ENCODE measurements at regions not wholly inside any gene's neighbourhood (a gene's known extent, or its start where the extent isn't known, plus 50 kb on each side); places are given as distances from the start of the nearest gene placed in this dataset.

DNA sequence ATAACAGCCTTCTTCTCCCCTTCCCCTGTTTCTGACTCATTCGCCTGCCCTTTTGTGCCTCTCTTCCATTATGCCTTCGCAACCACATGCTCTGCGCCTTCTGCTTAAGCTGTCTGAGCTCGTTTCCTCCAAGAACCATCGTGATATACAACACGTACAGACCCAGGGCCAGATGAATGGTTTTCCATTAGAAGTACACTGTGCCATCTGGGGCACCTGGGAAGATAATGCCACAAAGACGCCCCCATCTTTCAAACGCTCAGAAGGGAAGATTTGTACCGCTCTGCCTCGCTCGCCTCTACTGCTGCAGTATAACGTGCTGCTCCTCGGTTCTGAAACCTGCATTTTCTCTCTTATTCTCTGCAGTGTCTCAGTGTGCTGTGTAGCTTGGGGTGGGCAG is 470.9 kb upstream of the STXBP6 start:
- Histone ChIP-seq H2AFZ (ENCODE audit: low read length) (no peak overlapping the region), H3K9me3 (ENCODE audit: control insufficient read depth, insufficient read depth, low read depth, low read length) (no peaks in the 10 kb centered on the region), H3K27me3 (ENCODE audit: control insufficient read depth, insufficient read depth, low read length) (no peaks in the 10 kb centered on the region), H4K20me1 (ENCODE audit: control insufficient read depth, extremely low read depth, insufficient read depth, low read length) (no peaks in the 10 kb centered on the region), H3K79me2 (ENCODE audit: control insufficient read depth, insufficient read depth, low read length) (no peaks in the 10 kb centered on the region), H3K4me3 (replicated peaks in 1 of 4; ENCODE audit: control extremely low read depth in 1 of 4, insufficient read depth in 1 of 4, low read depth in 3 of 4, low read length in 4 of 4) (no peak overlapping the region), H3K36me3 (ENCODE audit: control insufficient read depth, insufficient read depth, low read length) (no peaks in the 10 kb centered on the region), H3K4me2 (ENCODE audit: extremely low read depth, insufficient read depth, low read length) (no peak overlapping the region), H3K4me1 (ENCODE audit: control insufficient read depth, extremely low read depth, insufficient read depth, low read length) (no peaks in the 10 kb centered on the region), H3K27ac (ENCODE audit: insufficient read depth, low read length) (no peak overlapping the region), H3K9ac (ENCODE audit: insufficient read depth, low read length) (no peak overlapping the region)
- DNase-seq (ENCODE audit: low read depth in 2 of 2): no peak
- TF ChIP-seq, protein P1, sequence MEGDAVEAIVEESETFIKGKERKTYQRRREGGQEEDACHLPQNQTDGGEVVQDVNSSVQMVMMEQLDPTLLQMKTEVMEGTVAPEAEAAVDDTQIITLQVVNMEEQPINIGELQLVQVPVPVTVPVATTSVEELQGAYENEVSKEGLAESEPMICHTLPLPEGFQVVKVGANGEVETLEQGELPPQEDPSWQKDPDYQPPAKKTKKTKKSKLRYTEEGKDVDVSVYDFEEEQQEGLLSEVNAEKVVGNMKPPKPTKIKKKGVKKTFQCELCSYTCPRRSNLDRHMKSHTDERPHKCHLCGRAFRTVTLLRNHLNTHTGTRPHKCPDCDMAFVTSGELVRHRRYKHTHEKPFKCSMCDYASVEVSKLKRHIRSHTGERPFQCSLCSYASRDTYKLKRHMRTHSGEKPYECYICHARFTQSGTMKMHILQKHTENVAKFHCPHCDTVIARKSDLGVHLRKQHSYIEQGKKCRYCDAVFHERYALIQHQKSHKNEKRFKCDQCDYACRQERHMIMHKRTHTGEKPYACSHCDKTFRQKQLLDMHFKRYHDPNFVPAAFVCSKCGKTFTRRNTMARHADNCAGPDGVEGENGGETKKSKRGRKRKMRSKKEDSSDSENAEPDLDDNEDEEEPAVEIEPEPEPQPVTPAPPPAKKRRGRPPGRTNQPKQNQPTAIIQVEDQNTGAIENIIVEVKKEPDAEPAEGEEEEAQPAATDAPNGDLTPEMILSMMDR (conservative IDR thresholded peaks at IDR 0.05 in 1 of 2, IDR thresholded peaks at IDR 0.05 in 1 of 2; ENCODE audit: low read depth in 1 of 2, low read length in 2 of 2): no peak
- TF ChIP-seq EZH2 (IDR thresholded peaks at IDR 0.05; ENCODE audit: low read length, missing control alignments): no peak

DNA sequence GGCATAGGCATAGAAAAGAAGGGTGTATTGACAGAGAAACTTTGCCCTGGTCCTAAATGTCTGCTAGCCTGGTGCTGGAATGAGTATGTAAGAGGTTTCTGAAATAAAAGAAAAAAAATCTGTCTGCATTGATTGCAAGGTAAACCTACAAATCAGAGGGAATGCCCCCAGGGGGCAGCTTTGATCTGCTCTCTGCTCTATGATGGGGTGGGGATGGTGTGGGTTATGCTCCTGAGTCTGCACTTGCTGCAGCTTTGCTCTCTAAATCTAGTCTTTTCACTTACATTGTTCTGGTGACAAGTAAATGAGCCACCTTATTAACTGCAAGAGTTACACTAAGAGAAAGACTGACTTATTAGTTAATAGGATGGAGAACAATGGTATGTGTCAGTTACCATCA is 468.4 kb upstream of the STXBP6 start:
- no peak overlapping the region for H3K4me3 ChIP-seq (replicated peaks in 1 of 4; ENCODE audit: control extremely low read depth in 1 of 4, insufficient read depth in 1 of 4, low read depth in 3 of 4, low read length in 4 of 4)
- DNase-seq (ENCODE audit: low read depth in 2 of 2): no peak
- H3K4me1 ChIP-seq (ENCODE audit: control insufficient read depth, extremely low read depth, insufficient read depth, low read length): no peaks in the 10 kb centered on the region
- no peak overlapping the region for H2AFZ ChIP-seq (ENCODE audit: low read length)
- H3K27me3 ChIP-seq (ENCODE audit: control insufficient read depth, insufficient read depth, low read length): no peaks in the 10 kb centered on the region
- TF ChIP-seq, protein P1 (conservative IDR thresholded peaks at IDR 0.05 in 1 of 2, IDR thresholded peaks at IDR 0.05 in 1 of 2; ENCODE audit: low read depth in 1 of 2, low read length in 2 of 2): no peak
- no peak for TF ChIP-seq EZH2 (IDR thresholded peaks at IDR 0.05; ENCODE audit: low read length, missing control alignments)
- no peak overlapping the region for H3K4me2 ChIP-seq (ENCODE audit: extremely low read depth, insufficient read depth, low read length)
- no peak overlapping the region for H3K27ac ChIP-seq (ENCODE audit: insufficient read depth, low read length)
- no peak overlapping the region for H3K9ac ChIP-seq (ENCODE audit: insufficient read depth, low read length)
- H3K79me2 ChIP-seq (ENCODE audit: control insufficient read depth, insufficient read depth, low read length): no peaks in the 10 kb centered on the region
- H3K36me3 ChIP-seq (ENCODE audit: control insufficient read depth, insufficient read depth, low read length): no peaks in the 10 kb centered on the region
- H4K20me1 ChIP-seq (ENCODE audit: control insufficient read depth, extremely low read depth, insufficient read depth, low read length): no peaks in the 10 kb centered on the region
- H3K9me3 ChIP-seq (ENCODE audit: control insufficient read depth, insufficient read depth, low read depth, low read length): no peaks in the 10 kb centered on the region

GRCh38 chr14:25516838-25517237 is 466.9 kb upstream of the STXBP6 start:
- Histone ChIP-seq H3K27ac (ENCODE audit: insufficient read depth, low read length) (no peak overlapping the region), H3K4me2 (ENCODE audit: extremely low read depth, insufficient read depth, low read length) (no peak overlapping the region), H3K9ac (ENCODE audit: insufficient read depth, low read length) (no peak overlapping the region), H2AFZ (ENCODE audit: low read length) (no peak overlapping the region), H3K4me3 (replicated peaks in 1 of 4; ENCODE audit: control extremely low read depth in 1 of 4, insufficient read depth in 1 of 4, low read depth in 3 of 4, low read length in 4 of 4) (no peak overlapping the region), H3K4me1 (ENCODE audit: control insufficient read depth, extremely low read depth, insufficient read depth, low read length) (no peaks in the 10 kb centered on the region), H3K36me3 (ENCODE audit: control insufficient read depth, insufficient read depth, low read length) (no peaks in the 10 kb centered on the region), H4K20me1 (ENCODE audit: control insufficient read depth, extremely low read depth, insufficient read depth, low read length) (no peaks in the 10 kb centered on the region), H3K27me3 (ENCODE audit: control insufficient read depth, insufficient read depth, low read length) (no peaks in the 10 kb centered on the region), H3K9me3 (ENCODE audit: control insufficient read depth, insufficient read depth, low read depth, low read length) (no peaks in the 10 kb centered on the region), H3K79me2 (ENCODE audit: control insufficient read depth, insufficient read depth, low read length) (no peaks in the 10 kb centered on the region)
- TF ChIP-seq EZH2 (IDR thresholded peaks at IDR 0.05; ENCODE audit: low read length, missing control alignments): no peak
- TF ChIP-seq, protein P1 (conservative IDR thresholded peaks at IDR 0.05 in 1 of 2, IDR thresholded peaks at IDR 0.05 in 1 of 2; ENCODE audit: low read depth in 1 of 2, low read length in 2 of 2): no peak
- no peak for DNase-seq (ENCODE audit: low read depth in 2 of 2)

Data from fibroblast of lung (primary cell).